ENCODE measurements at regions not wholly inside any gene's neighbourhood (a gene's known extent, or its start where the extent isn't known, plus 50 kb on each side); places are given as distances from the start of the nearest gene placed in this dataset.

DNA sequence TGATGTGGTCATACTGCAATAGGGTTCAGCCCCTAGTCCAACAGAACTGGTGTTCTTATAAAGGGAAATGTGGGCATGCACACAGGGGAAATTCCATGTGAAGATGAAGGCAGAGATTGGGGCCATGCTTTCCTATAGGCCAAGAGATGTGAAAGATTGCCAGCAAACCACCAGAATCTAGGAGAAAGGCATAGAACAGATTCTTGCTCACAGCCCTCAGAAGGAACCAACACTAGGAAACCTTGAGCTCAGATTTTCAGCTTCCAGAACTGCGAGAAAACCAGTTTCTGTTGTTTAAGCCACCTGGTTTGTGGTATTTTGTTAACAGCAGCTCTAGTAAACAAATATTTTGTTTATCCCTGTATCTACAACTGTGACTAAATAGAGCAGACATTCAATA is 197.6 kb upstream of the CITED2 start (continued):
- TF ChIP-seq, protein P1, sequence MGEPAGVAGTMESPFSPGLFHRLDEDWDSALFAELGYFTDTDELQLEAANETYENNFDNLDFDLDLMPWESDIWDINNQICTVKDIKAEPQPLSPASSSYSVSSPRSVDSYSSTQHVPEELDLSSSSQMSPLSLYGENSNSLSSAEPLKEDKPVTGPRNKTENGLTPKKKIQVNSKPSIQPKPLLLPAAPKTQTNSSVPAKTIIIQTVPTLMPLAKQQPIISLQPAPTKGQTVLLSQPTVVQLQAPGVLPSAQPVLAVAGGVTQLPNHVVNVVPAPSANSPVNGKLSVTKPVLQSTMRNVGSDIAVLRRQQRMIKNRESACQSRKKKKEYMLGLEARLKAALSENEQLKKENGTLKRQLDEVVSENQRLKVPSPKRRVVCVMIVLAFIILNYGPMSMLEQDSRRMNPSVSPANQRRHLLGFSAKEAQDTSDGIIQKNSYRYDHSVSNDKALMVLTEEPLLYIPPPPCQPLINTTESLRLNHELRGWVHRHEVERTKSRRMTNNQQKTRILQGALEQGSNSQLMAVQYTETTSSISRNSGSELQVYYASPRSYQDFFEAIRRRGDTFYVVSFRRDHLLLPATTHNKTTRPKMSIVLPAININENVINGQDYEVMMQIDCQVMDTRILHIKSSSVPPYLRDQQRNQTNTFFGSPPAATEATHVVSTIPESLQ (CRISPR knock-in tag; IDR thresholded peaks at IDR 0.05) = no peak
- TF ChIP-seq MIER1 (IDR thresholded peaks at IDR 0.05; ENCODE audit: low read depth) (no peak), NUFIP1 (IDR thresholded peaks at IDR 0.05; ENCODE audit: partially characterized antibody) (no peak), SIN3A (IDR thresholded peaks at IDR 0.05; ENCODE audit: borderline replicate concordance in 2 of 2, control insufficient read depth in 1 of 2, low read depth in 2 of 2, low read length in 2 of 2) (no peak), POLR2AphosphoS2 (IDR thresholded peaks at IDR 0.05; ENCODE audit: low read length) (no peak)
- TF ChIP-seq, protein P2, sequence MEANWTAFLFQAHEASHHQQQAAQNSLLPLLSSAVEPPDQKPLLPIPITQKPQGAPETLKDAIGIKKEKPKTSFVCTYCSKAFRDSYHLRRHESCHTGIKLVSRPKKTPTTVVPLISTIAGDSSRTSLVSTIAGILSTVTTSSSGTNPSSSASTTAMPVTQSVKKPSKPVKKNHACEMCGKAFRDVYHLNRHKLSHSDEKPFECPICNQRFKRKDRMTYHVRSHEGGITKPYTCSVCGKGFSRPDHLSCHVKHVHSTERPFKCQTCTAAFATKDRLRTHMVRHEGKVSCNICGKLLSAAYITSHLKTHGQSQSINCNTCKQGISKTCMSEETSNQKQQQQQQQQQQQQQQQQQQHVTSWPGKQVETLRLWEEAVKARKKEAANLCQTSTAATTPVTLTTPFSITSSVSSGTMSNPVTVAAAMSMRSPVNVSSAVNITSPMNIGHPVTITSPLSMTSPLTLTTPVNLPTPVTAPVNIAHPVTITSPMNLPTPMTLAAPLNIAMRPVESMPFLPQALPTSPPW (CRISPR knock-in tag; IDR thresholded peaks at IDR 0.05) = no peak

DNA sequence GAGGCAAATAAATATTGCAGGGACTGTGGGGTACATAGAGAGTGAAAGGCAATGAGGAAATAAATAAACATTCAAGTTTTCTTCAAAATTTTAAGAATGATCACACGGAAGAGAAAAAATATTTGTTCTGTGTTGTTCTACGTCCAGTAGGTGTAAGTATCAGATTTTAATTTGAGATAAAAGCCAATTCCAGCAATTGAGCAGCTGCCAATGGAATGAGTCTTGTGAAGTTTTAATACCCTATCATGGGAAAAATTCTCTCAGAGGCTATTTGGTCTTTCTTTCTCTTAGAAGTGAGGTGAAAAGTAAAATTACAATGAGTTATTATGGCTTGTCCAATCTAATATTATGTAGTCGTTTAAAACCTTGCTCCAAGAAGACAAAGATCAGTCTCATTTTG is 195.7 kb upstream of the CITED2 start:
- DNase-seq (ENCODE audit: extremely low read depth in 1 of 4, low spot score in 3 of 4) (no peak), FAIRE-seq (no peak), ATAC-seq (no peak)
- peaks cover 4 to 18% of the 10 kb centered on the region in 2 experiments; a peak in 4 of 5 replicates for H3K4me1 ChIP-seq (replicated peaks in 1 of 2; ENCODE audit: control insufficient read depth in 2 of 2, insufficient read depth in 2 of 2, low read length in 2 of 2)
- H2AFZ ChIP-seq (ENCODE audit: low read depth, low read length) = no peak overlapping the region
- POLR2A ChIA-PET = interaction anchor here (1.4 kb wide), 1 partner anchor 19 kb away, joined by 5 read pairs; no protein-coding TSS in a partner anchor
- no peak overlapping the region for H3K27ac ChIP-seq (ENCODE audit: extremely low read depth, low read depth, low read length)
- BruUV-seq (replicated peaks) = no TSS peak
- H3K9me3 ChIP-seq (replicated peaks; ENCODE audit: control insufficient read depth, insufficient read depth, low read depth, low read length) = no peaks in the 10 kb centered on the region
- H3K9ac ChIP-seq (ENCODE audit: insufficient read depth in 1 of 2, low read depth in 2 of 2, low read length in 2 of 2) = no peak overlapping the region
- no peak overlapping the region for H3K4me2 ChIP-seq (ENCODE audit: insufficient read depth, low read length)
- H3K27me3 ChIP-seq (ENCODE audit: control insufficient read depth in 2 of 2, insufficient read depth in 2 of 2, low read length in 2 of 2) = no peaks in the 10 kb centered on the region
- intact Hi-C loops (cut with micrococcal nuclease) (no loop called here), in situ Hi-C loops (cut with MboI) (no loop called here)
- no peaks in the 10 kb centered on the region for H3K9me1 ChIP-seq (ENCODE audit: control insufficient read depth, insufficient read depth, low read length)
- no peaks in the 10 kb centered on the region for H3K79me2 ChIP-seq (ENCODE audit: control insufficient read depth, insufficient read depth, low read length)
- H3K4me3 ChIP-seq = no peak overlapping the region
- no peaks in the 10 kb centered on the region for H4K20me1 ChIP-seq (replicated peaks; ENCODE audit: control insufficient read depth, insufficient read depth, low read length)
- CTCF ChIA-PET (ENCODE audit: low intra/inter-chr PET ratio) = no interaction called here
- H3K36me3 ChIP-seq (ENCODE audit: control insufficient read depth, insufficient read depth, low read length) = no peaks in the 10 kb centered on the region
- WGBS (ENCODE audit: insufficient coverage, low coverage, missing lambda C conversion rate) = 53% methylated on average over 3 of the region's 3 CpGs
- TF ChIP-seq RBFOX2 (IDR thresholded peaks at IDR 0.05; ENCODE audit: low read depth, low read length) = no peak
- no peak for TF ChIP-seq FUS (optimal IDR thresholded peaks at IDR 0.05; ENCODE audit: low read depth, low read length)
- no peak for TF ChIP-seq KLF10 (CRISPR knock-in tag; IDR thresholded peaks at IDR 0.05)
- TF ChIP-seq, protein P3, sequence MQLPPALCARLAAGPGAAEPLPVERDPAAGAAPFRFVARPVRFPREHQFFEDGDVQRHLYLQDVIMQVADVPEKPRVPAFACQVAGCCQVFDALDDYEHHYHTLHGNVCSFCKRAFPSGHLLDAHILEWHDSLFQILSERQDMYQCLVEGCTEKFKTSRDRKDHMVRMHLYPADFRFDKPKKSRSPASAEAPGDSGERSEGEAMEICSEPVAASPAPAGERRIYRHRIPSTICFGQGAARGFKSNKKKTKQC (CRISPR knock-in tag; IDR thresholded peaks at IDR 0.05) = no peak
- no peak for TF ChIP-seq MAFF (IDR thresholded peaks at IDR 0.05; ENCODE audit: low read length)
- no peak for TF ChIP-seq ERF (CRISPR knock-in tag; IDR thresholded peaks at IDR 0.05)
- TF ChIP-seq, protein P4, sequence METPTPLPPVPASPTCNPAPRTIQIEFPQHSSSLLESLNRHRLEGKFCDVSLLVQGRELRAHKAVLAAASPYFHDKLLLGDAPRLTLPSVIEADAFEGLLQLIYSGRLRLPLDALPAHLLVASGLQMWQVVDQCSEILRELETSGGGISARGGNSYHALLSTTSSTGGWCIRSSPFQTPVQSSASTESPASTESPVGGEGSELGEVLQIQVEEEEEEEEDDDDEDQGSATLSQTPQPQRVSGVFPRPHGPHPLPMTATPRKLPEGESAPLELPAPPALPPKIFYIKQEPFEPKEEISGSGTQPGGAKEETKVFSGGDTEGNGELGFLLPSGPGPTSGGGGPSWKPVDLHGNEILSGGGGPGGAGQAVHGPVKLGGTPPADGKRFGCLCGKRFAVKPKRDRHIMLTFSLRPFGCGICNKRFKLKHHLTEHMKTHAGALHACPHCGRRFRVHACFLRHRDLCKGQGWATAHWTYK (CRISPR knock-in tag; IDR thresholded peaks at IDR 0.05) = no peak

Data from K562 (cell line).